ENCODE measurements at regions not wholly inside any gene's neighbourhood (a gene's known extent, or its start where the extent isn't known, plus 50 kb on each side); places are given as distances from the start of the nearest gene placed in this dataset.

DNA sequence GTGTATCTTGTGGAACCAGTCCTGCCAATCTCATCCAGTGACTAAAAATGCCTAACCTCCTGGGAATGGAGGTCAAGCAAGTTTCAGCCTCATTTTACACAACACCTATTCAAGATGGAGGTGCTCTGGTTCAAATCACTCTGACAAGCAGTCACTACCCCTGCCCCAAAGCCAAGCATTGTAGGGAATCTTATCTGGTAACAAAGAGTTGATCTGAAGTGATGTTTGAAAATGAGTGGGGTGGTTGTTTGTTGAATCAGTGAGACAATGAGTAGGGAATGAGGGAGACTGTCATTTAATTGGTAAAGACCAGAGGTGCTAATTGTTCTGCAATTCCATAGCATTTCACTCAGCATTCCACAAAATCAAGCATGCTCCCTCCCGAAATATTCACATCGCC lies 132.0 kb downstream of the RND3 start:
- H3K9ac ChIP-seq (ENCODE audit: low read length): no peak overlapping the region
- no peak for DNase-seq
- no peak overlapping the region for H3K27ac ChIP-seq (ENCODE audit: low read depth, low read length)
- no peak overlapping the region for H2BK120ac ChIP-seq (ENCODE audit: insufficient read depth, low read length, poor library complexity)
- no peak overlapping the region for H4K8ac ChIP-seq (ENCODE audit: low read depth, low read length)
- no peaks in the 10 kb centered on the region for H3K79me2 ChIP-seq (ENCODE audit: control insufficient read depth, insufficient read depth, low read length, poor library complexity)
- H3K4ac ChIP-seq (ENCODE audit: low read depth, low read length): no peak overlapping the region
- H3K79me1 ChIP-seq (ENCODE audit: low read length): no peaks in the 10 kb centered on the region
- no peak overlapping the region for H2AFZ ChIP-seq (ENCODE audit: insufficient read depth, low read length, poor library complexity)
- no peaks in the 10 kb centered on the region for H3K27me3 ChIP-seq (ENCODE audit: insufficient read depth, low read length)
- no CpG with 5 or more reads among the region's 2 CpGs for WGBS (ENCODE audit: extremely low coverage, insufficient coverage, insufficient read length)
- H3K23ac ChIP-seq (ENCODE audit: low read length): no peak overlapping the region
- H3K4me2 ChIP-seq (ENCODE audit: low read length): peak overlapping the region; percentile 2
- peaks cover 0 to 3% of the 10 kb centered on the region in 2 experiments for H3K4me1 ChIP-seq (ENCODE audit: control insufficient read depth in 1 of 2, insufficient read depth in 2 of 2, low read length in 2 of 2)
- H4K91ac ChIP-seq (ENCODE audit: low read depth, low read length): no peak overlapping the region
- no peak overlapping the region for H4K12ac ChIP-seq (ENCODE audit: low read depth, low read length)
- no peak overlapping the region for H2BK12ac ChIP-seq (ENCODE audit: low read length)
- H3K4me3 ChIP-seq (ENCODE audit: low read depth, low read length): no peak overlapping the region
- H2AK5ac ChIP-seq (ENCODE audit: low read length): no peak overlapping the region
- H3K36me3 ChIP-seq (ENCODE audit: control insufficient read depth in 1 of 2, insufficient read depth in 2 of 2, low read length in 2 of 2): no peaks in the 10 kb centered on the region
- H3K18ac ChIP-seq (ENCODE audit: low read length): no peak overlapping the region
- no peak overlapping the region for H3K14ac ChIP-seq (ENCODE audit: low read length)
- no peaks in the 10 kb centered on the region for H3K9me3 ChIP-seq (ENCODE audit: insufficient read depth, low read depth, low read length)
- H2BK5ac ChIP-seq (ENCODE audit: low read depth, low read length, poor library complexity): no peak overlapping the region

DNA sequence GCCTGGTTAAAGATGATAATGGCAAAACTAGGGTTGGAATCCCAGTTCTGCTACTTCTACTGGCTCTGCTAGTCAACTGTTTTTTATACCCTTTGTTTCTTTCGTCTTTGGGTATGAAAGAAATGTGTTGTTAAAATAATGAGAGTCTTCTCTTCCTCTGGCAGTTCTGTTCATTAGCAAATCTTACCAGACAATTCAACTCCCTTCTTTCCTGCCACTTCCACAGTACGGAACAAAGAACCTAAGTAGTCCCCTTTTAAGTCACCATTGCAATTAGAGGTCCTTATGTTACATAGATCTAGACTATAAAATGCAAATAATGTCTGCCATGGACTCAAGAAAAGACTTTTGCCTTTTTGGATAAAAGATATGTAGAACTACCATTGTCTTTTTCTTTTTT lies 134.1 kb downstream of the RND3 start:
- Histone ChIP-seq H2BK5ac (ENCODE audit: low read depth, low read length, poor library complexity) (no peak overlapping the region), H2AFZ (ENCODE audit: insufficient read depth, low read length, poor library complexity) (no peak overlapping the region), H2BK12ac (ENCODE audit: low read length) (no peak overlapping the region), H3K23ac (ENCODE audit: low read length) (no peak overlapping the region), H3K4ac (ENCODE audit: low read depth, low read length) (no peak overlapping the region), H3K36me3 (ENCODE audit: control insufficient read depth in 1 of 2, insufficient read depth in 2 of 2, low read length in 2 of 2) (no peaks in the 10 kb centered on the region), H2AK5ac (ENCODE audit: low read length) (no peak overlapping the region), H3K4me2 (ENCODE audit: low read length) (no peak overlapping the region), H3K27me3 (ENCODE audit: insufficient read depth, low read length) (no peaks in the 10 kb centered on the region), H3K27ac (ENCODE audit: low read depth, low read length) (no peak overlapping the region), H3K18ac (ENCODE audit: low read length) (no peak overlapping the region), H3K9me3 (ENCODE audit: insufficient read depth, low read depth, low read length) (no peaks in the 10 kb centered on the region), H3K4me1 (ENCODE audit: control insufficient read depth in 1 of 2, insufficient read depth in 2 of 2, low read length in 2 of 2) (peaks cover 0 to 3% of the 10 kb centered on the region in 2 experiments), H4K91ac (ENCODE audit: low read depth, low read length) (no peak overlapping the region), H4K12ac (ENCODE audit: low read depth, low read length) (no peak overlapping the region), H3K14ac (ENCODE audit: low read length) (no peak overlapping the region), H3K79me1 (ENCODE audit: low read length) (no peaks in the 10 kb centered on the region), H4K8ac (ENCODE audit: low read depth, low read length) (no peak overlapping the region), H3K4me3 (ENCODE audit: low read depth, low read length) (no peak overlapping the region), H2BK120ac (ENCODE audit: insufficient read depth, low read length, poor library complexity) (no peak overlapping the region), H3K79me2 (ENCODE audit: control insufficient read depth, insufficient read depth, low read length, poor library complexity) (no peaks in the 10 kb centered on the region), H3K9ac (ENCODE audit: low read length) (no peak overlapping the region)
- WGBS (ENCODE audit: extremely low coverage, insufficient coverage, insufficient read length): no CpG with 5 or more reads among the region's 2 CpGs
- no peak for DNase-seq

DNA sequence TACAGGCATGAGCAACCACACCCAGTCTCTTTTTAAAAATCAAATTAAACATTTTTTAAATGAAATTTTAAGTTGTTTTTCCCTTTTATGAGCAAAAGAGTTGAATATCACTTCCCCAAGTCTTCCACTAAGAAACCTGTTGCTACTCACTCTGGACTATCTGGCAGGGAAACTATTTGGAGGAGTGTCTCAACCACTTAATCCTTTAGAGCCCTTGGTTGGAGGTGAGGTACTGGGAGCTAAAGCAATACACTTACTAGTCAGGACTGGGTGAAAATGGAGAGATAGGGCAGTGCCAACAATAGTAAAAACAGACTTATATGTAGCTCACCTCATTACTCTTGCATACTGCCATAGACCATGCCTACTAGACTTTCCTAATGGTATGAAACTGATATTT lies 135.5 kb downstream of the RND3 start:
- H2AK5ac ChIP-seq (ENCODE audit: low read length): no peak overlapping the region
- H2BK12ac ChIP-seq (ENCODE audit: low read length): no peak overlapping the region
- no peak overlapping the region for H2AFZ ChIP-seq (ENCODE audit: insufficient read depth, low read length, poor library complexity)
- H3K4me1 ChIP-seq (ENCODE audit: control insufficient read depth in 1 of 2, insufficient read depth in 2 of 2, low read length in 2 of 2): peaks cover 0 to 3% of the 10 kb centered on the region in 2 experiments
- H3K4me2 ChIP-seq (ENCODE audit: low read length): no peak overlapping the region
- no peak overlapping the region for H3K27ac ChIP-seq (ENCODE audit: low read depth, low read length)
- H3K4ac ChIP-seq (ENCODE audit: low read depth, low read length): no peak overlapping the region
- H2BK5ac ChIP-seq (ENCODE audit: low read depth, low read length, poor library complexity): no peak overlapping the region
- no peak overlapping the region for H4K91ac ChIP-seq (ENCODE audit: low read depth, low read length)
- H3K36me3 ChIP-seq (ENCODE audit: control insufficient read depth in 1 of 2, insufficient read depth in 2 of 2, low read length in 2 of 2): no peaks in the 10 kb centered on the region
- no peak overlapping the region for H3K14ac ChIP-seq (ENCODE audit: low read length)
- H3K79me2 ChIP-seq (ENCODE audit: control insufficient read depth, insufficient read depth, low read length, poor library complexity): no peaks in the 10 kb centered on the region
- no peak overlapping the region for H4K12ac ChIP-seq (ENCODE audit: low read depth, low read length)
- DNase-seq: no peak
- no peak overlapping the region for H3K9ac ChIP-seq (ENCODE audit: low read length)
- no peaks in the 10 kb centered on the region for H3K27me3 ChIP-seq (ENCODE audit: insufficient read depth, low read length)
- no peak overlapping the region for H4K8ac ChIP-seq (ENCODE audit: low read depth, low read length)
- H3K79me1 ChIP-seq (ENCODE audit: low read length): no peaks in the 10 kb centered on the region
- no peak overlapping the region for H3K4me3 ChIP-seq (ENCODE audit: low read depth, low read length)
- no peak overlapping the region for H2BK120ac ChIP-seq (ENCODE audit: insufficient read depth, low read length, poor library complexity)
- no peak overlapping the region for H3K23ac ChIP-seq (ENCODE audit: low read length)
- no peak overlapping the region for H3K18ac ChIP-seq (ENCODE audit: low read length)
- no peaks in the 10 kb centered on the region for H3K9me3 ChIP-seq (ENCODE audit: insufficient read depth, low read depth, low read length)

DNA sequence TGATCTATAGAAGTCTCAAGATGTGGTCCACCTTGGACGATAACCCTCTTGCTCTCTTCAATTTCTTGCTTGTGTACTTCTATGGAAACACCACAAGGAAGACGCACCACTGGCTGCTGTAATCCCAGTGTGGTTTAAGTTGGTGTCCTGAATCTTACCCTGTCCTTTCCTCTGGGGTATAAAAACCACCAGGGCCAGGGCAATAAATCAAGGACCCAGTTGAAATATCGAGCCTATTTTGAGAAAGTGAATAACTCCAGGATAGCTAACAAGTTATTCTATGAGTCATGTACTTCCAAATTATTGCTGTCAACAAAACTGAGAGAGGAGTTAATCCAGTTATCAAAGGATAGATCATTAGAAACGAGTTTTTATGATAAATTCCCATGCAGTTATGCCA lies 137.0 kb downstream of the RND3 start:
- Histone ChIP-seq H3K9ac (ENCODE audit: low read length) (no peak overlapping the region), H2AFZ (ENCODE audit: insufficient read depth, low read length, poor library complexity) (no peak overlapping the region), H3K79me2 (ENCODE audit: control insufficient read depth, insufficient read depth, low read length, poor library complexity) (no peaks in the 10 kb centered on the region), H3K4me3 (ENCODE audit: low read depth, low read length) (no peak overlapping the region), H3K4ac (ENCODE audit: low read depth, low read length) (no peak overlapping the region), H2BK120ac (ENCODE audit: insufficient read depth, low read length, poor library complexity) (no peak overlapping the region), H3K4me2 (ENCODE audit: low read length) (no peak overlapping the region), H3K36me3 (ENCODE audit: control insufficient read depth in 1 of 2, insufficient read depth in 2 of 2, low read length in 2 of 2) (no peaks in the 10 kb centered on the region), H4K91ac (ENCODE audit: low read depth, low read length) (no peak overlapping the region), H4K8ac (ENCODE audit: low read depth, low read length) (no peak overlapping the region), H2BK12ac (ENCODE audit: low read length) (no peak overlapping the region), H4K12ac (ENCODE audit: low read depth, low read length) (no peak overlapping the region), H3K18ac (ENCODE audit: low read length) (no peak overlapping the region), H2BK5ac (ENCODE audit: low read depth, low read length, poor library complexity) (no peak overlapping the region), H3K79me1 (ENCODE audit: low read length) (no peaks in the 10 kb centered on the region), H3K4me1 (ENCODE audit: control insufficient read depth in 1 of 2, insufficient read depth in 2 of 2, low read length in 2 of 2) (no peaks in the 10 kb centered on the region), H3K27ac (ENCODE audit: low read depth, low read length) (no peak overlapping the region), H3K27me3 (ENCODE audit: insufficient read depth, low read length) (no peaks in the 10 kb centered on the region), H3K14ac (ENCODE audit: low read length) (no peak overlapping the region), H2AK5ac (ENCODE audit: low read length) (no peak overlapping the region), H3K23ac (ENCODE audit: low read length) (no peak overlapping the region), H3K9me3 (ENCODE audit: insufficient read depth, low read depth, low read length) (no peaks in the 10 kb centered on the region)
- DNase-seq: no peak
- WGBS (ENCODE audit: extremely low coverage, insufficient coverage, insufficient read length): no CpG with 5 or more reads among the region's 4 CpGs
